Thymus (tissue), 11 donors: ENCODE measurements at regions not wholly inside any gene's neighbourhood (a gene's known extent, or its start where the extent isn't known, plus 50 kb on each side); places are given as distances from the start of the nearest gene placed in this dataset.
"Not testable (repeated sequence)": the region's sequence is repeated elsewhere in the genome, so short reads cannot be mapped to it uniquely, and the experiment has no call there.

Experiments
- DNase-seq, 9 donors: peaks; one replicate each; pipeline ENCODE4 v3.0.0-alpha.2; 2013; ENCODE audit warnings: low spot score in 9 of 9, low read depth in 6 of 9, missing footprints in 1 of 9
- H3K27ac ChIP-seq, 2 donors: one replicate each; pipeline ENCODE4 v1.5.1; 2013; ENCODE audit warnings: control low read depth in 1 of 2, low read depth in 1 of 2, low read length in 1 of 2, mild to moderate bottlenecking in 1 of 2, moderate library complexity in 1 of 2
- H3K27me3 ChIP-seq, 2 donors: one replicate each; pipeline ENCODE4 v1.5.1; 2013; ENCODE audit warnings: low read length in 1 of 2; ENCODE audit not compliant: control insufficient read depth in 2 of 2, insufficient read depth in 1 of 2
- H3K36me3 ChIP-seq, 2 donors: one replicate each; pipeline ENCODE4 v1.5.1; 2013; ENCODE audit warnings: low read length in 1 of 2, mild to moderate bottlenecking in 1 of 2, moderate library complexity in 1 of 2; ENCODE audit not compliant: control insufficient read depth in 2 of 2, insufficient read depth in 2 of 2
- H3K4me1 ChIP-seq, 2 donors: one replicate each; pipeline ENCODE4 v1.5.1; 2013; ENCODE audit warnings: low read length in 2 of 2; ENCODE audit not compliant: control insufficient read depth in 2 of 2, insufficient read depth in 2 of 2
- H3K4me3 ChIP-seq, 2 donors: one replicate each; pipeline ENCODE4 v1.5.1; 2013; ENCODE audit warnings: low read length in 2 of 2, control low read depth in 1 of 2, mild to moderate bottlenecking in 1 of 2
- H3K9me3 ChIP-seq, 2 donors: one replicate each; pipeline ENCODE4 v1.5.1; 2013; ENCODE audit warnings: low read length in 1 of 2, mild to moderate bottlenecking in 1 of 2; ENCODE audit not compliant: control insufficient read depth in 2 of 2, insufficient read depth in 1 of 2
- WGBS: extraction: QIAGEN DNeasy Blood & Tissue Kit; methylation state at CpG from one replicate; pipeline ENCODE4 v1.1.7; 2013; 5-methylcytosine and 5-hydroxymethylcytosine counted together
- donor health status: healthy.

DNA sequence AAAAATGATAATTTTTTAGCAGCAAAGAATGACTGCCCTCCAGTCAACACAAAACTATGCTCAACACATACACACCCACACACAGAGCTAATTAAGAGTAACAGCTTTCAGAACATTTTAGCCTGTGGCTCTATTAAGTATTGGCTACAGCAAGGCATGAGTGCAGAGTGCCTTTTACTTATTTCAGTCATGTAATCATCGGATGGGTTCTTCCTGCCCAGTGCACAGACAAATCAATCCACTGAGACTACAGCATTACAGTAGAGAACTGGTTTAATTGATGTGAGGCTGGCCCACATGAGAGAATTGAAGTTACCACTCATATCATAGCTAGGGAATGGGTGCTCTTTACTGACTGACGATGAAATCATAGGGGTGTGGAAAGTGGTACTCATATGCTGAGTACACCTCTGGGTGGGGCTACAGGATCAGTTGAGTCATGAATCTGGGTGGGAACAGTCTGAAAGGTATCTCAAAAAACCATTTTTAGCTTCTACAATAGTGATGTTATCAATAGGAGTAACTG is 241.0 kb downstream of the FSIP2 start:
- no peak overlapping the region for H3K27ac ChIP-seq
- 97% methylated on average over 2 of the region's 2 CpGs for WGBS
- H3K4me1 ChIP-seq, result no peaks in the 10 kb centered on the region
- H3K4me3 ChIP-seq, result no peak overlapping the region
- no peaks in the 10 kb centered on the region for H3K36me3 ChIP-seq
- no peaks in the 10 kb centered on the region for H3K27me3 ChIP-seq
- no peak for DNase-seq
- no peaks in the 10 kb centered on the region for H3K9me3 ChIP-seq

DNA sequence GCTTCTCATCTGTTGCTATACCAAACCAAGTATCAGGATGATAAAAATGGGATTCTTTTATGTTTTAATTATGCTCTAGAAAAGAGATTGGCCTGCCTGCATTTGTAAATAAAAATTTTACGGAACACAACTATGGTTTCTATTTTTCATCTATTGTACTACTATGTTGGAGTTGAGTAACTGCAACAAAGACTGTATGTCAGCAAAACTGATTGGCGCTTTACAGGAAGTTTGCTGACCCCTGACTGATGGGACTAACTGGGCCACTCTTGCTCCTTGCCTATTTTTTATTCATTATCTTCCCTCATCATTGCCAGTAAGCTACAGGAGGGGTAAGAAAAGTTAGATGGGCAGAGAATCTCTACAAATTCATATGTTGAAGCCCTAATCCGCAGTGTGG is 242.3 kb downstream of the FSIP2 start:
- no peak overlapping the region for H3K4me3 ChIP-seq
- no peaks in the 10 kb centered on the region for H3K27me3 ChIP-seq
- no peak overlapping the region for H3K27ac ChIP-seq
- H3K4me1 ChIP-seq, result no peaks in the 10 kb centered on the region
- no peak for DNase-seq
- H3K9me3 ChIP-seq, result no peaks in the 10 kb centered on the region
- H3K36me3 ChIP-seq, result no peaks in the 10 kb centered on the region
- 97% methylated on average over 3 of the region's 3 CpGs for WGBS

DNA sequence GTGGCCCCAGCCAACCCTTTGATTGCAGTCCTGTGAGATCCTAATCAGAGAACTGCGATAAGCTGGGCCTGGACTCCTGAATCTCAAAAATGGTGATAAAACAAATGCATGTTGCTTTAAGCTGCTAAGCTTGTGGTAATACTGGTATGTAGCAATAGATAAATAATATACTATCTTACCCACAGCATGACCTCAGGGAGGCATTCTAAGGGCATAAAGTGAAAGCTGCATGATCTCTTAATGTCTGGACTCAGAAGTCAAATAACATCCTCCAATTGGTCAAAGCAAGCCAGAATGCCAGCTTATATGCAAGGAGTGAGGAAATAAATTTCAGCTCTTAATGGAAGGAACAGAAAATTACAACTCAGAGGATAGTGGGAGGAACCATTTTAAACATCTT is 246.1 kb downstream of the FSIP2 start:
- Histone ChIP-seq H3K36me3 (no peaks in the 10 kb centered on the region), H3K27ac (no peak overlapping the region), H3K4me1 (no peaks in the 10 kb centered on the region), H3K27me3 (no peaks in the 10 kb centered on the region), H3K9me3 (no peaks in the 10 kb centered on the region), H3K4me3 (no peak overlapping the region)
- WGBS, result 99% methylated on average over 1 of the region's 1 CpG
- no peak for DNase-seq

DNA sequence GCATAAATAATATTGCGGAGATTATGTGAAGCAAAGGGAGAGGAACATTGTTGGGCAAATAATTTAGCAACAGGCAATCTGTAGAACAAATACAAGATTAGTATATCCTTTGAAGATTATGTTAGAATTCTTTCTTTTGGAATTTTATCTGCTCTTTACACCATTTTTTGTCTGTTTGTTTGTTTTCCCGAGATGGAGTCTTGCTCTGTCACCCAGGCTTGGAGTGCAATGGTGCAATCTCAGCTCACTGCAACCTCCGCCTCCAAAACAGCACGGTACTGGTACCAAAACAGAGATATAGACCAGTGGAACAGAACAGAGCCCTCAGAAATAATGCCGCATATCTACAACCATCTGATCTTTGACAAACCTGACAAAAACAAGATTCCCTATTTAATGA is 250.3 kb downstream of the FSIP2 start:
- not testable (repeated sequence) for H3K27ac ChIP-seq, H3K9me3 ChIP-seq, H3K4me1 ChIP-seq, H3K36me3 ChIP-seq, H3K4me3 ChIP-seq, DNase-seq, H3K27me3 ChIP-seq
- 98% methylated on average over 5 of the region's 5 CpGs for WGBS

DNA sequence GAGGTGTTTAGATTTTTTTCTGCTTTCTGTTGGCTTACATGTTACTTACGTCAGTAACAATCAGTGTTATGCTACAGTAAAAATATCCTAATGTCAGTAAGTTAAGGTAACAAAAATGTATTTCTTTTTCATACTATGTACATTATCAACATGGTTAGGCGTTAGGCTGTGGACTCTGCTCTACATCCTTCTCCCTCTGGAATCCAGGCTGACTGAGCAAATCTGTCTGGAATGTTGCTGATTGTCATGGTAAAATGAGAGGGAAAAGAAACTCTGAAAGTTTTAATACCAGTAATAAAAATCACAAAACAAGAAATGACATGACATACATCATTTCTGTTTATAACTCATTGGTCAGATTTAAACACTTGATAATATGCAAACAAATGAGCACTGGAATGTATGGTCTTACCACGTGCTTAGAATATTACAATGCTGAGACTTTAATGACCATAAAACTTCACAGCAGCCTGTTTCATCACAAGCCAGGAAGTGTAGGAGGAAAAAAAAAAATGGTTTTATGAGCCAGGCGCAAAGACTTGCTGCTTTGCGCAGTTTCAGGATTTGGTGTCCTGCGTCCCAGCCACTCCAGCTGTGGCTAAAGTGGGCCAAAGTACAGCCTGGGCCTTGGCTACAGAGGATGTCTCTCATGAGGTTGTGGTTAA is 252.4 kb downstream of the FSIP2 start:
- no peaks in the 10 kb centered on the region for H3K4me1 ChIP-seq
- no peaks in the 10 kb centered on the region for H3K36me3 ChIP-seq
- no peak overlapping the region for H3K4me3 ChIP-seq
- 96% methylated on average over 6 of the region's 6 CpGs for WGBS
- no peaks in the 10 kb centered on the region for H3K27me3 ChIP-seq
- no peak for DNase-seq
- no peaks in the 10 kb centered on the region for H3K9me3 ChIP-seq
- H3K27ac ChIP-seq, result no peak overlapping the region

DNA sequence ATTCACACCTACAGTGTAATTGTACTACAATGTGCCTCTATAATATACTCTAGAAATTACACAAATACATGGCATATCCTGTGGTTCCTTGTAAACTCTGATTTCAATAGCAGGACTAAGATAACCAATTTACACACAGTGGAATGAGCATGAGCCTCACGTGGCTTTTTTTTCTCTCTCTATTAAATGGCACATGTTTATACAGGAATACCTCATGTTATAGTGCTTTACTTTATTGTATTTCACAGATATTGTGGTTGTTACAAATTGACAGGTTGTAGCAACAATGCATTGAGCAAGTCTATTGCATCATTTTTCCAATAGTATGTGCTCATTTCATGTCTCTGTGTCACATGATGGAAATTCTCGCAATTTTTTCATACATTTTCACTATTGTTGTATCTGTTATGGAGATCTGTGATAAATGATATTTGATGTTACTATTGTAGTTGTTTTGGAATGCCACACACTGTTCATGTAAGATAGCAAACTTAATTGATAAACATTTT is 260.0 kb downstream of the FSIP2 start:
- H3K27ac ChIP-seq, result no peak overlapping the region
- no peak overlapping the region for H3K4me3 ChIP-seq
- no peaks in the 10 kb centered on the region for H3K36me3 ChIP-seq
- H3K4me1 ChIP-seq, result no peaks in the 10 kb centered on the region
- no peaks in the 10 kb centered on the region for H3K27me3 ChIP-seq
- H3K9me3 ChIP-seq, result no peaks in the 10 kb centered on the region
- WGBS, result 97% methylated on average over 2 of the region's 2 CpGs
- DNase-seq, result no peak

DNA sequence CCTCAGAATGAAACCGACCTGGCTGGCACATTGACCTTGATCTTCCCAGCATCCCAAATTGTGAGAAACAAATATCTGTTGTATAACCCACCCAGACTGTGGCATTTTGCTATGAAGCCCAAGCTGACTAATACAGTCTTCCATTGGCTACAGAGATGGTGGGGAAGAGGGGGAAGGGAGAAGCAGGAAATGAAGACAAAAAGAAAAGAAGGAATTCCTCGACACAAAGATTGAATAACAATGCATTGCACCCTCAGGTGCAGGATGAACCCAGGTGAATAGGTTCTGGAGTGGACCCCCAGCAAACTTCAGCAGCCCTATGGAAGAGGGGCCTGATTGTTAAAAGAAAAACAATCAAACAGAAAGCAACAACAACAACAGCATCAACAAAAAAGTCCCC is 270.7 kb downstream of the FSIP2 start:
- Histone ChIP-seq H3K27ac (no peak overlapping the region), H3K9me3 (no peaks in the 10 kb centered on the region), H3K4me3 (no peak overlapping the region), H3K27me3 (no peaks in the 10 kb centered on the region), H3K36me3 (no peaks in the 10 kb centered on the region), H3K4me1 (no peaks in the 10 kb centered on the region)
- no peak for DNase-seq
- 93% methylated on average over 2 of the region's 2 CpGs for WGBS

DNA sequence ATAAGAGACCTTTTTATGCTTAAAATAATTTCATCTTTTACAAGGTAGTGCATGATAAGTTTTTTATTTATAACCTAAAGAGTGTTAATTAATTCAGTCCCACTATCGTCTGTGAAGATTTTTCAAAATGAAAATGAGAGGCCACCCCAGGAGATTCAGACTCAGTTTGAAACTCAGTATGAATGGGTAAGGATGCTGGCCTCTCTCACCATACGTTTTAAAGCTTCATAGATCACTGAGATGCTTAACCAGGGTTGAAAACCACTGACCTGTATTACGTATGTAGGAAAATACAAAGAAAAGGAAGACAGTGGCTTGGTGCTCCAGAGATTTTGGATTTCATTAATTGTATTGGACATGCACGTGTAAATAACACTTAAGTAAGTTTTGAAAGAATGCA is 278.7 kb downstream of the FSIP2 start:
- Histone ChIP-seq H3K27ac (no peak overlapping the region), H3K9me3 (no peaks in the 10 kb centered on the region), H3K4me3 (no peak overlapping the region), H3K27me3 (no peaks in the 10 kb centered on the region), H3K36me3 (no peaks in the 10 kb centered on the region), H3K4me1 (no peaks in the 10 kb centered on the region)
- WGBS, result 95% methylated on average over 4 of the region's 4 CpGs
- no peak for DNase-seq

DNA sequence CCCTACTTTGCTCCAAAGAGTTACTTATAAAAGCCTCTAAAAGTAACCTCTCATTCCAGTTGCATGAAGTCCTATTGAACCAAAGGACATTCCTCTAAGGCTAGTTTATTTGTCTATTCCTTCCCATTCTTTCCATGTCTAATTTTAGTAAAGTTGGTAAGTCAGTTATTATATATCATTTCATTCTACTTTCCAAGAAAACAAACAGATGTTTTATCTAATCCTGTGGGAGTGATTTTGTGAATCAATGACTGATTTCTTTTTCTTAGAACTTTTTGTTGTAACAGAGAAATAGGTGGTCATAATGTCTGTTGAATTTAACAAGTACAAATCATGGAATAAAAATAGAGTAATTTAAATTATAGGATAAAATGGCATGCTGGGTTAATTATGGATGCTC is 286.3 kb downstream of the FSIP2 start:
- no peak overlapping the region for H3K27ac ChIP-seq
- DNase-seq, result no peak
- no peaks in the 10 kb centered on the region for H3K36me3 ChIP-seq
- no peaks in the 10 kb centered on the region for H3K9me3 ChIP-seq
- no peak overlapping the region for H3K4me3 ChIP-seq
- H3K27me3 ChIP-seq, result no peaks in the 10 kb centered on the region
- no peaks in the 10 kb centered on the region for H3K4me1 ChIP-seq
